H9 (cell line): ENCODE measurements at regions not wholly inside any gene's neighbourhood (a gene's known extent, or its start where the extent isn't known, plus 50 kb on each side); places are given as distances from the start of the nearest gene placed in this dataset.

Experiments
- DNase-seq: peaks from one replicate; pipeline ENCODE4 v3.0.0-alpha.2; 2017
- H2AFZ ChIP-seq: one replicate; pipeline ENCODE4 v1.6.1; 2013; ENCODE audit warnings: mild to moderate bottlenecking, low read length, control low read depth, moderate library complexity
- H2AK5ac ChIP-seq: 2 replicates; pipeline ENCODE4 v1.6.1; 2013; ENCODE audit warnings: low read length, control low read depth, mixed read lengths; ENCODE audit not compliant: insufficient read length
- H2BK120ac ChIP-seq: one replicate; pipeline ENCODE4 v1.6.1; 2013; ENCODE audit warnings: low read depth, mild to moderate bottlenecking, low read length, control low read depth, inconsistent platforms; ENCODE audit not compliant: poor library complexity, severe bottlenecking
- H2BK12ac ChIP-seq: 2 replicates; pipeline ENCODE4 v1.6.1; 2013; ENCODE audit warnings: low read length, control low read depth, mixed read lengths, low read depth; ENCODE audit not compliant: insufficient read length
- H2BK15ac ChIP-seq: 2 replicates; pipeline ENCODE4 v1.6.1; 2013; ENCODE audit warnings: low read depth, low read length, control low read depth
- H2BK20ac ChIP-seq: one replicate; pipeline ENCODE4 v1.6.1; 2013; ENCODE audit warnings: low read depth, mild to moderate bottlenecking, low read length, control low read depth, inconsistent platforms; ENCODE audit not compliant: poor library complexity, severe bottlenecking
- H2BK5ac ChIP-seq: 2 replicates; pipeline ENCODE4 v1.6.1; 2013; ENCODE audit warnings: low read length, control low read depth, mixed read lengths; ENCODE audit not compliant: insufficient read length
- H3K14ac ChIP-seq: 2 replicates; pipeline ENCODE4 v1.6.1; 2013; ENCODE audit warnings: low read length, control low read depth; ENCODE audit not compliant: insufficient read depth
- H3K18ac ChIP-seq: 2 replicates; pipeline ENCODE4 v1.6.1; 2013; ENCODE audit warnings: low read depth, mild to moderate bottlenecking, mixed read lengths, low read length, control low read depth; ENCODE audit not compliant: insufficient read length
- H3K23ac ChIP-seq: 2 replicates; pipeline ENCODE4 v1.6.1; 2013; ENCODE audit warnings: low read length, control low read depth, mixed read lengths, low read depth; ENCODE audit not compliant: insufficient read length
- H3K23me2 ChIP-seq: 2 replicates; pipeline ENCODE4 v1.6.1; 2013; ENCODE audit warnings: low read depth, mild to moderate bottlenecking, mixed read lengths, low read length, control low read depth; ENCODE audit not compliant: insufficient read length, poor library complexity, severe bottlenecking
- H3K27ac ChIP-seq: 2 replicates; pipeline ENCODE4 v1.5.1; 2013; ENCODE audit warnings: low read length, control low read depth, mixed read lengths, low read depth; ENCODE audit not compliant: insufficient read length
- H3K27me3 ChIP-seq: 2 replicates; pipeline ENCODE4 v1.6.1; 2013; ENCODE audit warnings: low read length, control low read depth, inconsistent platforms; ENCODE audit not compliant: insufficient read depth
- H3K4ac ChIP-seq: 2 replicates; pipeline ENCODE4 v1.6.1; 2013; ENCODE audit warnings: low read depth, mild to moderate bottlenecking, control low read depth, inconsistent platforms, low read length, moderate library complexity
- H3K4me1 ChIP-seq: 2 replicates; pipeline ENCODE4 v1.6.1; 2013; ENCODE audit warnings: low read length, control low read depth, inconsistent platforms; ENCODE audit not compliant: insufficient read depth
- H3K4me2 ChIP-seq: 2 replicates; pipeline ENCODE4 v1.6.1; 2013; ENCODE audit warnings: low read length, control low read depth, mixed read lengths; ENCODE audit not compliant: insufficient read length, insufficient read depth
- H3K56ac ChIP-seq: 2 replicates; pipeline ENCODE4 v1.6.1; 2013; ENCODE audit warnings: low read depth, mild to moderate bottlenecking, mixed read lengths, low read length, control low read depth; ENCODE audit not compliant: insufficient read length
- H3K79me1 ChIP-seq: 2 replicates; pipeline ENCODE4 v1.6.1; 2013; ENCODE audit warnings: low read depth, mild to moderate bottlenecking, moderate library complexity, low read length, control low read depth, inconsistent platforms; ENCODE audit not compliant: insufficient read depth, poor library complexity, severe bottlenecking
- H3K79me2 ChIP-seq: 2 replicates; pipeline ENCODE4 v1.6.1; 2013; ENCODE audit warnings: low read length, control low read depth, inconsistent platforms; ENCODE audit not compliant: insufficient read depth
- H3K9ac ChIP-seq: 2 replicates; pipeline ENCODE4 v1.6.1; 2013; ENCODE audit warnings: low read length, control low read depth, mixed read lengths; ENCODE audit not compliant: insufficient read length; ENCODE audit errors: extremely low read depth
- H3K9me3 ChIP-seq: one replicate; pipeline ENCODE4 v1.6.1; 2013; ENCODE audit warnings: low read depth, low read length, inconsistent platforms; ENCODE audit not compliant: control insufficient read depth
- H3T11ph ChIP-seq: one replicate; pipeline ENCODE4 v1.6.1; 2013; ENCODE audit warnings: mild to moderate bottlenecking, low read length, control low read depth, inconsistent platforms
- H4K20me1 ChIP-seq: one replicate; pipeline ENCODE4 v1.6.1; 2013; ENCODE audit not compliant: control insufficient read depth, insufficient read length, insufficient read depth
- H4K5ac ChIP-seq: 2 replicates; pipeline ENCODE4 v1.6.1; 2013; ENCODE audit warnings: low read depth, mild to moderate bottlenecking, mixed read lengths, low read length, control low read depth; ENCODE audit not compliant: insufficient read length
- H4K8ac ChIP-seq: replicated peaks from 2 replicates; pipeline ENCODE4 v1.6.1; 2013; ENCODE audit warnings: low read length, control low read depth, mixed read lengths, low read depth; ENCODE audit not compliant: insufficient read length
- H4K91ac ChIP-seq: 2 replicates; pipeline ENCODE4 v1.6.1; 2013; ENCODE audit warnings: low read depth, mild to moderate bottlenecking, moderate library complexity, mixed read lengths, low read length, control low read depth; ENCODE audit not compliant: insufficient read length
- H3K27ac Mint-ChIP-seq, 3 experiments: 2 replicates in 2 of 3; 3 replicates in 1 of 3; pipeline ENCODE4 v1.8.0; 2020 to 2021; ENCODE audit warnings: mixed read lengths in 3 of 3, mild to moderate bottlenecking in 1 of 3, moderate library complexity in 1 of 3
- H3K27me3 Mint-ChIP-seq: 2 replicates; pipeline ENCODE4 v1.8.0; 2021; ENCODE audit warnings: low read depth, mild to moderate bottlenecking, moderate library complexity, mixed read lengths
- H3K36me3 Mint-ChIP-seq, 3 experiments: 2 replicates in 2 of 3; 3 replicates in 1 of 3; pipeline ENCODE4 v1.8.0; 2020 to 2021; ENCODE audit warnings: low read depth in 3 of 3, mixed read lengths in 3 of 3; ENCODE audit not compliant: insufficient read depth in 1 of 3
- H3K4me1 Mint-ChIP-seq, 2 experiments: 2 replicates each; pipeline ENCODE4 v1.8.0; 2020; ENCODE audit warnings: mixed read lengths in 2 of 2
- H3K4me3 Mint-ChIP-seq, 2 experiments: 2 replicates in 1 of 2; 3 replicates in 1 of 2; pipeline ENCODE4 v1.8.0; 2020 to 2021; ENCODE audit warnings: mild to moderate bottlenecking in 2 of 2, mixed read lengths in 2 of 2, moderate library complexity in 1 of 2
- H3K9me3 Mint-ChIP-seq, 2 experiments: 2 replicates in 1 of 2; 3 replicates in 1 of 2; pipeline ENCODE4 v1.8.0; 2020; ENCODE audit warnings: mild to moderate bottlenecking in 2 of 2, mixed read lengths in 2 of 2, moderate library complexity in 1 of 2
- WGBS: extraction: QIAGEN DNeasy Blood & Tissue Kit; methylation state at CpG from one replicate; pipeline ENCODE4 v1.1.7; 2013; ENCODE audit warnings: missing lambda C conversion rate, low lambda C conversion rate, mixed read lengths; ENCODE audit not compliant: insufficient read length; ENCODE audit errors: extremely low coverage; 5-methylcytosine and 5-hydroxymethylcytosine counted together
- TF ChIP-seq, protein P1 (sequence below): fragments of 200-600 bp; sonication (generic); conservative IDR thresholded peaks from 3 replicates; pipeline ENCODE4 v1.8.0; 2021; ENCODE audit warnings: antibody characterized with exemption, mild to moderate bottlenecking

DNA sequence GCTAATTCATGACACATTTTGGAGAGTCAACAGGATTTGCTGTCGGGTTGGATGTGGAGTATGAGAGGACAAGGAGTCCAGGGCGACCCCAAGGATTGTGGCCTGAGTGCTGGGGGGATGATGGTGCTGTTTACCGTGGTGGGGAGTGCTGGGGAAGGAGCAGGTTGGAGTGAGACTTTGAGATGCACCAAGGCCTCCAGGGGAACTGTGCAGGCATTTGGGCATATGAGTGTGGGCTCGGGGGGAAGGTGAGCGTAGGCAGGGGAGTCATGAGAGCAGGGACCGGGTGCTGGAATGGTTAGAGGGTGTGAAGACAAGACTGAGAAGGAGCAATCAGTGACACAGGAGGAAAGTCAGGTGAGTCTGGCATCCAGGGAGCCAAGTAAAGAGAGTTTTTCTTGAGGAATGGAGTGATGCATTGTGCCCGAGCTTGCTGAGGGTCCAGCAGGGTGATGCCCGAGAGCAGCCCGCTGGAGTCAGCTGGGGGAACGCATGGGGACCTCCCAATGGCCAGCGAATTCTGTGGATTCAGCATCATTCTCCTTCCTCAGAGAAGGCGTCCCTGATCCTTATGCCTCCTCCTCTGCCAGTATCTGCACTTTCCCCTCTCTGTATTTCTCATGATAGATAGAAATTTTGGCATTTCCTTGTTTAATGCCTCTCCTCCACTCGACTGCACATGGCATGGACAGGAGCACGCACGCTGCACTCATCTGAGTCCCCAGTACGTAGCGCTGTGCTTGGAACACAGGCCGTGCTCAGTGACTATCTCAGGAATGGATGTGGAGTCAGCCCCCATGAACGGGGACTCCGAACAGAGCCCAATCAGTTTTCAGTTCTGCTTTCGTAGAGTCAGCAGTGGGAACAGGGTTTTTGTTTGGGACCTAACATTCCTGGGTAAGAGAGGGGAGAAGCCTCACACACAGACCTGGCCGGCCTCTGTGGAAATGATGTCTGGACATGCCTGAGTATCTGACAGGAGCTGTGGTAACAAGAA is 52.1 kb upstream of the ETV3 start:
- Histone ChIP-seq H2BK12ac (no peak overlapping the region), H4K5ac (no peak overlapping the region), H3K4me2 (no peak overlapping the region), H3K27me3 (no peaks in the 10 kb centered on the region), H3K14ac (no peak overlapping the region), H3K4ac (no peak overlapping the region), H3K18ac (no peak overlapping the region), H2BK120ac (no peak overlapping the region), H2AFZ (no peak overlapping the region), H3K9me3 (no peaks in the 10 kb centered on the region), H2BK20ac (no peak overlapping the region), H3K79me1 (no peaks in the 10 kb centered on the region), H3K56ac (no peak overlapping the region), H4K8ac (no peak overlapping the region), H3T11ph (no peak overlapping the region), H3K79me2 (no peaks in the 10 kb centered on the region), H2BK5ac (no peak overlapping the region), H3K27ac (no peak overlapping the region), H3K9ac (no peak overlapping the region), H4K91ac (no peak overlapping the region), H3K23ac (no peak overlapping the region), H4K20me1 (no peaks in the 10 kb centered on the region), H3K23me2 (no peaks in the 10 kb centered on the region), H3K4me1 (no peaks in the 10 kb centered on the region), H2AK5ac (no peak overlapping the region), H2BK15ac (no peak overlapping the region)
- H3K27me3 Mint-ChIP-seq, result peaks cover 4% of the 10 kb centered on the region; the same call in 1 of the 2 replicates
- TF ChIP-seq, protein P1, sequence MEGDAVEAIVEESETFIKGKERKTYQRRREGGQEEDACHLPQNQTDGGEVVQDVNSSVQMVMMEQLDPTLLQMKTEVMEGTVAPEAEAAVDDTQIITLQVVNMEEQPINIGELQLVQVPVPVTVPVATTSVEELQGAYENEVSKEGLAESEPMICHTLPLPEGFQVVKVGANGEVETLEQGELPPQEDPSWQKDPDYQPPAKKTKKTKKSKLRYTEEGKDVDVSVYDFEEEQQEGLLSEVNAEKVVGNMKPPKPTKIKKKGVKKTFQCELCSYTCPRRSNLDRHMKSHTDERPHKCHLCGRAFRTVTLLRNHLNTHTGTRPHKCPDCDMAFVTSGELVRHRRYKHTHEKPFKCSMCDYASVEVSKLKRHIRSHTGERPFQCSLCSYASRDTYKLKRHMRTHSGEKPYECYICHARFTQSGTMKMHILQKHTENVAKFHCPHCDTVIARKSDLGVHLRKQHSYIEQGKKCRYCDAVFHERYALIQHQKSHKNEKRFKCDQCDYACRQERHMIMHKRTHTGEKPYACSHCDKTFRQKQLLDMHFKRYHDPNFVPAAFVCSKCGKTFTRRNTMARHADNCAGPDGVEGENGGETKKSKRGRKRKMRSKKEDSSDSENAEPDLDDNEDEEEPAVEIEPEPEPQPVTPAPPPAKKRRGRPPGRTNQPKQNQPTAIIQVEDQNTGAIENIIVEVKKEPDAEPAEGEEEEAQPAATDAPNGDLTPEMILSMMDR, result no peak
- no peaks in the 10 kb centered on the region for H3K9me3 Mint-ChIP-seq
- WGBS, result no CpG with 5 or more reads among the region's 22 CpGs
- H3K4me1 Mint-ChIP-seq, result peaks cover 13% of the 10 kb centered on the region in 2 experiments
- no peaks in the 10 kb centered on the region for H3K36me3 Mint-ChIP-seq
- H3K4me3 Mint-ChIP-seq, result no peak overlapping the region
- no peak for DNase-seq
- H3K27ac Mint-ChIP-seq, result 0 out of 7 replicates have a peak overlapping the region, but pooled peaks of 1 of the 3 experiments have one; percentile 13
